ENCODE measurements at regions not wholly inside any gene's neighbourhood (a gene's known extent, or its start where the extent isn't known, plus 50 kb on each side); places are given as distances from the start of the nearest gene placed in this dataset.
"Not testable (repeated sequence)": the region's sequence is repeated elsewhere in the genome, so short reads cannot be mapped to it uniquely, and the experiment has no call there.

GRCh38 chr2:220779931-220780330, 792.2 kb downstream of the EPHA4 start:
- peak; percentile 38 for DNase-seq (ENCODE audit: low spot score)

- DNase-seq (ENCODE audit: low spot score), result no peak
Observed at GRCh38 chr2:220781622-220782241, 790.4 kb downstream of the EPHA4 start.

- DNase-seq (ENCODE audit: low spot score), result no peak
Observed at GRCh38 chr2:220782609-220783113, 789.4 kb downstream of the EPHA4 start.

GRCh38 chr2:220783671-220784070, 788.4 kb downstream of the EPHA4 start:
- no peak for DNase-seq (ENCODE audit: low spot score)

- no peak for DNase-seq (ENCODE audit: low spot score)
Observed at GRCh38 chr2:220785178-220785577, 786.9 kb downstream of the EPHA4 start.

GRCh38 chr2:220786216-220786615, 785.9 kb downstream of the EPHA4 start:
- no peak for DNase-seq (ENCODE audit: low spot score)

- DNase-seq (ENCODE audit: low spot score), result no peak
Observed at GRCh38 chr2:220787251-220787650, 784.9 kb downstream of the EPHA4 start.

GRCh38 chr2:220789961-220790360, 782.1 kb downstream of the EPHA4 start:
- no peak for DNase-seq (ENCODE audit: low spot score)

GRCh38 chr2:220795705-220796104, 776.4 kb downstream of the EPHA4 start:
- no peak for DNase-seq (ENCODE audit: low spot score)

GRCh38 chr2:220811115-220811514, 761.0 kb downstream of the EPHA4 start:
- no peak for DNase-seq (ENCODE audit: low spot score)

- peak; percentile 32 for DNase-seq (ENCODE audit: low spot score)
Observed at GRCh38 chr2:220811952-220812570, 760.0 kb downstream of the EPHA4 start.

- DNase-seq (ENCODE audit: low spot score), result no peak
Observed at GRCh38 chr2:220814441-220814840, 757.7 kb downstream of the EPHA4 start.

GRCh38 chr2:220815698-220816097, 756.4 kb downstream of the EPHA4 start:
- no peak for DNase-seq (ENCODE audit: low spot score)

- DNase-seq (ENCODE audit: low spot score), result no peak
Observed at GRCh38 chr2:220821683-220822082, 750.4 kb downstream of the EPHA4 start.

- not testable (repeated sequence) for DNase-seq (ENCODE audit: low spot score)
Observed at GRCh38 chr2:220823590-220823989, 748.5 kb downstream of the EPHA4 start.

GRCh38 chr2:220833446-220833845, 738.7 kb downstream of the EPHA4 start:
- DNase-seq (ENCODE audit: low spot score), result no peak

GRCh38 chr2:220835583-220835982, 736.5 kb downstream of the EPHA4 start:
- no peak for DNase-seq (ENCODE audit: low spot score)

GRCh38 chr2:220837226-220837625, 734.9 kb downstream of the EPHA4 start:
- no peak for DNase-seq (ENCODE audit: low spot score)

GRCh38 chr2:220842901-220843665, 729.0 kb downstream of the EPHA4 start:
- no peak for DNase-seq (ENCODE audit: low spot score)

- DNase-seq (ENCODE audit: low spot score), result no peak
Observed at GRCh38 chr2:220845766-220846273, 726.3 kb downstream of the EPHA4 start.

- no peak for DNase-seq (ENCODE audit: low spot score)
Observed at GRCh38 chr2:220847006-220847405, 725.1 kb downstream of the EPHA4 start.

- DNase-seq (ENCODE audit: low spot score), result peak; percentile 85
Observed at GRCh38 chr2:220847589-220847988, 724.5 kb downstream of the EPHA4 start.

GRCh38 chr2:220849433-220849832, 722.7 kb downstream of the EPHA4 start:
- no peak for DNase-seq (ENCODE audit: low spot score)

Data from kidney tubule cell (primary cell).